CD4-positive, alpha-beta T cell treated with Interleukin-4 for 4 hours (primary cell): ENCODE measurements at regions not wholly inside any gene's neighbourhood (a gene's known extent, or its start where the extent isn't known, plus 50 kb on each side); places are given as distances from the start of the nearest gene placed in this dataset.
"Not testable (repeated sequence)": the region's sequence is repeated elsewhere in the genome, so short reads cannot be mapped to it uniquely, and the experiment has no call there.

Experiments used
- DNase-seq: peaks from one replicate; pipeline ENCODE4 v3.0.0-alpha.2; 2020

- DNase-seq: no peak
Observed at GRCh38 chr7:46786995-46787394, 794.9 kb downstream of the TNS3 start.

- DNase-seq: no peak
Observed at GRCh38 chr7:46786221-46786954, 795.5 kb downstream of the TNS3 start.

DNA sequence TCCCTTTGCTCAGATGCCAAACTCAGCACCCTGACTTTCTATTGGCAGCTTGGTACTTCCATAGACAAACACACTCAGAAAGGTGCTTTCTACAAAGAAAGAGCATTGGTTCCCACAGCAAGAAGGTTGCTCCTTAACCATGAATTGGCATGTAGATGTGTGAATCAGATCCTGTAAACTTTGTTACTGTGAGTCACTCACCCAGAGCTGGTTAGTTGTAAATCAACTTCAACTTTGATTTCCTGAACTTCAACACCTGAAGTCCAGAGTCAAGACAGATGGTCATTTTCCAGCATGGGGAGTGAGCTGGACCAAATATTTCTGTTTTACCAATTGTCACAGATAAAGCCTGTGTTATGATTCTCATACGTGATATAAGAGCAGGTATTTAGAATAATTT is 797.2 kb downstream of the TNS3 start:
- DNase-seq: no peak

GRCh38 chr7:46781901-46782439 is 799.9 kb downstream of the TNS3 start:
- DNase-seq: no peak

- no peak for DNase-seq
Observed at GRCh38 chr7:46776790-46777189, 805.1 kb downstream of the TNS3 start.

GRCh38 chr7:46775776-46776175 is 806.1 kb downstream of the TNS3 start:
- no peak for DNase-seq

GRCh38 chr7:46775020-46775419 is 806.9 kb downstream of the TNS3 start:
- no peak for DNase-seq

DNA sequence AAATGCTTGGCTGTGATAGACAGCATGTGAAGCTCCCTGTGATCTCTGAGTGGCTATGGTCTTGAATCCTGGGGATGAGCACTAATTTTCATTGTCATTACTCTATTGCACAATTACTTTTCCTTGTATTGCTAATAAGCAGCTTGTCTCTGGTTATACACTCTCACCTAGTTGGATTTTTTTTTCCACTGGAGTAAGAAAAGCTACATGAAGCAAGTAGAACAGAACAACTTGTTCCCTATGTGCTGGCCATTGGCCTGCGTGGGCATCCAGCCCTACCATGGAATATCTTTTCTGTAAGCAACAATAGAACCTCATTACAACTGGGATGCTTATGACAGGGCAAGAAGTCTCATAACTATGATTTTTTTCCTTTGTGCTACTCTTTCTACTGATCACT is 807.4 kb downstream of the TNS3 start:
- DNase-seq: no peak

DNA sequence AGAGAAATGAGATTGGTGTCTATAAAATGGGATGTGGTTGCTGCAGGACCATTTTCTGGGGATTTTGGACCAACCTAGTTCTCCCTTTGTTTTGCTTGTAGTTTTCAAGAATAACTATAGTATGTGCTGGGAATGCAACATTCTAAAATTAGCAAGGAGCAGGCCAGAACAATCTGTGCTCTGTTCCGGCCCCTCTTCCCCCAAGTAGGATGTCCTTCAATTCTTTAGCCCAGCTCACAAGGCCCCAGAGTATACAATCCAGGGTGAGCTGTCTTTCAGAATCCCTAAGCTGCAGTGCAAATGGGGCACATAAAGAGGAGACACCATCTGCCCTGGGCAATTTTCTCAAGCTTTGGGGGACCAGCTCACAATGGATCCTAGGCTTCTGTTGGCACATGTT is 809.1 kb downstream of the TNS3 start:
- no peak for DNase-seq

DNA sequence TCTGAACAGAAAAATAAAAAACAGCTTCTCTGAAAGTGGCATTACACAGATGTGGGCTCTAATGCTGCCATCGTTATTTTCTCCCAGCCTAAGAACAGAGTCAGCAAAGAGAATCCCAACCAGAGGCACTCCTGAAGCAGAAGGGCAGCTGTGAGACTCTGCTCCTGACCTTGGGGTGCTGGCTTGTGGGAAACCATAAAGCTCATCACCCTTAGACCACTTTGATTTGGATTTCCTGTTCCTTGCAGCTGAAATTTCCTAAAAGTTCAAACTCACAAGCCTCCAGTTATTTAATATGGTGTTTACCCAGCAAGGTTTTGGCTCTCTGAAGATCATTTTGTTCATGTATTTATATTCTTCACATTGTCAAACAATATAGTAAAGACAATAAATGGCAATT is 814.8 kb downstream of the TNS3 start:
- DNase-seq: no peak

- no peak for DNase-seq
Observed at GRCh38 chr7:46764100-46764936, 817.6 kb downstream of the TNS3 start.

- no peak for DNase-seq
Observed at GRCh38 chr7:46763344-46763743, 818.6 kb downstream of the TNS3 start.

DNA sequence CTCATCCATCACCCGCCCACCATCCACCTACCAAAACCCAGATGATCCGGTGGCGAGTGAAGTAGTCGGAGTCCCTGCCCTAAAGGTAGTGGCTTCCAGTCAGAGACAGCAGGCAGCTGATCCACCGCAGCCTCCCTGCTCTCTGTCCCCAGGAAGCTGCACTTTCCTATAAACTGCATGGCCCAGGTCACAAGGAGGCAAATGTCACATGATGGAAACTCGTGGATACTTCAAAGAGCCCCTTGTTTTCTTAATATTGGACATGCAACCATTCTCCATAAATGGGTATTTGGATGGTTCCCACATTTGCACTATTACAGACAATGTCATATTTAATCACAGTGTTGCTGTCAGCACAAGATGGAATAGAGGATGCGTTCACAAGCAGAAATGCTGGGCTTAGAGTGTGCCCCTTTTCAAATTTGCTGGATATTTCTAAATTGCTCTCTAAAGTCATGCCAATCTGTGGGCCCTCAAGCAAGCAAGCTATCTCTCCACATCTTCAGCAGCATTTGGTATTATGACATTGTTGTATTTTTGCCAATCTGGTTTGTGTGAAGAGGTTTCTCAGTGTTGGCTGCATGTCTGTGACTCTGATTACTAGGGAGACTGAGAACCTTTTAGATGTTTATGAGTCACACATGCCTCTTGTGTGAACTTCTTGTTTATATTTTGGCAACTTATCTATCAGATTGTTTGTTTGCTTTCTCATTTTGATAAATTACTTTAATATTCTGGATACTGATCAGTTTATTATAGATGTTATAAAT is 822.0 kb downstream of the TNS3 start:
- DNase-seq: no peak

- no peak for DNase-seq
Observed at GRCh38 chr7:46756996-46757395, 824.9 kb downstream of the TNS3 start.

DNA sequence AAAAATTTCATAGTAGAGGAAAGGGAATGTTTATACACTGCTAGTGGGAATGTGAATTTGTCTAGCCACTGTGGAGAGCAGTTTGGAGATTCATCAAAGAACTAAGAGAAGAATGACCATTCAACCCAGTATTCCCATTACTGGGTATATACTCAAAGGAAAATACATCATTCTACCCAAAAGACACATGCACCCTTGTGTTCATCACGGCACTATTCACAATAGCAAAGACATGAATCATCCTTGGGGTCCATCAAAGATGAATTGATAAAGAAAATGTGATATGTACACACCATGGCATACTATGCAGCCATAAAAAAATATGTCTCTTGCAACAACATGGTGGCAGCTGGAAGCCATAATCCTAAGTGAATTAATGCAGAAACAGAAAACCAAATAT is 825.7 kb downstream of the TNS3 start:
- no peak for DNase-seq

GRCh38 chr7:46755120-46756034 is 826.5 kb downstream of the TNS3 start:
- no peak for DNase-seq

DNA sequence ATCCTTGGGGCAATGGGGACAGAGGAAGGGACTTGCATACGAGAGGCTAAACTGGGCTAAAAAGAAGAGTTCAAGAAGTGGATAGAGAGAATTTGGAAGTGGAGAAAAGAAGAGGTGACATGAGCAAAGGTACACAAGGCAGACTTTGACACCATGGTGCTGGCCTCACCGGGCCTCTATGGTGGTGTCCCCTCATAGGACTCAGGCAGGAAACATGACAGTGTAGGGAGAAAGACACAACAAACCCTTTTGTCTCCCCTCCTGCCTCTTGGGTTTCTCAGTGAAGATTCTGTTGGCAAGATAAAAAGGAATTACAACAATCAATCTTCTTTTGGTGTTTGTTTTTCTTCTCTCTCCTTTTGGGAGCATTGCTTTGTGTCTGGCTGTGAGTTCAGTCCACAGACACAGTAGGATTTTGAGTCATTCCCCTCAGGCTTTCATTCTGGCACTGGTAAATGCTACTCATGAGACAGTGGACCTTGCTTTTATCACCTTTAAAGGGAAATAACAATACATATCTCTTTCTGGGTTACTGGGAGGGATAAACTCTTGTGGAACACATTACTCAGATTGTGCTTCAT is 827.7 kb downstream of the TNS3 start:
- no peak for DNase-seq

- DNase-seq: no peak
Observed at GRCh38 chr7:46753662-46754061, 828.2 kb downstream of the TNS3 start.

DNA sequence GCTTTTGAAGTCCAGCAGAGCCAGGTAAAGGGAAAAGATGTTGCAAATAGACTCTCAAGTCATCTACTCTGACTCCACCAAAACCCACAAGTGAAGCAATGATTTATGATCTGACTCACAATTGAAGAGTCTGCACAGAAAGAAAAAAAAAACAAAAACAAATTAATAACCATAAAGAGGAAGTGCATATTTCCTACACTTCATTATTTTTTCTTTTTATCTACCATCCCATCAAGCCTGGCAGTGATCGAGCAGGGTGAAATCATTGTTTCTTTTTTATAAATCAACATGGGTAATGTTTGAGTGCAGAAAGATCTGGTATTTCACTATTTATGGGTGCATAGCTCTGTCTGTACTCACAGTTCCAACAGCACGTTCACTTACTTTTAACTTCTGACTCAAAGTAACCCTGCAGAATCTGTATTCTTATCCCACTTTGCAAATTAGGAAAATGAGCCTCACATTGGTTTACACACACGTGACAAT is 829.0 kb downstream of the TNS3 start:
- DNase-seq: no peak

DNA sequence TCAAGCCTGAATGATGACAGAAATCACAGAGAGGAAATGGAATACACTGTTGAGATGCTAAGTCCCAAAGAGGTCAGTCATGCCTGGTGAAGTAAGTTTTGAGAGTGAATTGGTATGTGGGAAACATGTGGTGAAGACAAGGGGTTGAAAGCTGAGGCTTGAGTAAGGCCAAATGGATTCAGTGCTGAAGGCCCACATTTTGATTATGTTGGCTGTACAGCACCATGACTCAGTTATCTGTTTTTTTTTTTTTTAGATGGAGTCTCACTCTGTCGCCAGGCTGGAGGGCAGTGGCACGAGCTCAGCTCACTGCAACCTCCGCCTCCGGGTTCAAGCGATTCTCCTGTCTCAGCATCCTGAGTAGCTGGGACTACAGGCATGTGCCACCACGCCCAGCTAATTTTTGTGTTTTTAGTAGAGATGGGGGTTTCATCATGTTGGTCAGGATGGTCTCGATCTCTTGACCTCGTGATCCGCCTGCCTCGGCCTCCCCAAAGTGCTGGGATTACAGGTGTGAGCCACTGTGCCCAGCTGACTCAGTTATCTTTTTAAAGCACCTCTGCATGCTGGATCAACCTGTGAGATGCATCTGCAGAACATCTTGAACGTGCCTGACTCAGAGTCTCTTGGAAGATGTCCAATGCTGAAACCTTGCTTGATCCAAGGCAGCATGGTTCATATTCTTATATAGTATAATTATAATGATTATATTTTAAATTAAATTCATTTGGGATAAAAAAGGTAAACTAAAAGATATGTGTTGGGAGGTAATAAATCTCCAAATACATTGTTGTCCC is 829.8 kb downstream of the TNS3 start:
- not testable (repeated sequence) for DNase-seq

DNA sequence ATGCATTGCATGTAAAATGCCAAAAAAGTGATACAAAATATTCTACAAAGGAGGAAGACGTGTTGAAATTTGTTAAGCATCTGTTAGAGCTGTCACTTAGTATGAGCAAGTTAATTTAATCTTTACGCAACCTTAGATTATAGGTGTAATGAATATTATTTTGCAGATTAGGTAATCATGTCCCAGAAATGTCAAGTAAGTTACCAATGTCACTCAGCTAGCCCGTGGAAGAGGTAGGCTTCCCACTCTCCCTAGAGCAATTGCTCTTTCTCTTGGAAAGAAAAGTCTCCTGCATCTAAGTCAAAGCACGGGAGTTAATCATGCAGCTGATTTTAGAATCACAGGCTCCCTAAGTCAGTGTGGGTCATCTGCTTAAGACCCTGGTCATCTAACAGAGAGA is 830.4 kb upstream of the IGFBP3 start:
- DNase-seq: no peak
